OCI-LY7 (cell line): ENCODE measurements at regions not wholly inside any gene's neighbourhood (a gene's known extent, or its start where the extent isn't known, plus 50 kb on each side); places are given as distances from the start of the nearest gene placed in this dataset.

Source experiments
- BruUV-seq: library from RNA; stranded (reverse); fragments of 400-500 nt; replicated peaks from 2 replicates; lab custom pipeline; 2021; lab: Mats Ljungman, UMichigan
- CTCF ChIA-PET: fragments of 300-600 bp; sonication (Branson Sonifier 250); formaldehyde crosslinking; loops from one replicate; lab custom pipeline; 2022; ENCODE audit warnings: antibody characterized with exemption; ENCODE audit not compliant: unreplicated experiment; lab: Charles Lee
- POLR2A ChIA-PET: fragments of 300-600 bp; sonication (Branson Sonifier 250); formaldehyde crosslinking; loops from one replicate; lab custom pipeline; 2022; ENCODE audit warnings: antibody characterized with exemption; lab: Charles Lee
- DNase-seq: peaks from one replicate; pipeline ENCODE4 v3.0.0-alpha.2; 2015; ENCODE audit warnings: low spot score
- H2AFZ ChIP-seq: fragments of 200-600 bp; sonication (generic), shearing (Covaris generic); 2 replicates; pipeline ENCODE4 v1.6.1; 2014; ENCODE audit warnings: mild to moderate bottlenecking, antibody characterized with exemption, low read length, moderate library complexity
- H3K27ac ChIP-seq: fragments of 200-600 bp; sonication (generic); 2 replicates; pipeline ENCODE4 v1.5.1; 2014; ENCODE audit warnings: mixed run types, low read depth, mild to moderate bottlenecking, moderate library complexity, low read length, inconsistent platforms; ENCODE audit not compliant: poor library complexity, severe bottlenecking
- H3K36me3 ChIP-seq: fragments of 200-600 bp; sonication (generic); 2 replicates; pipeline ENCODE4 v1.6.1; 2014; ENCODE audit warnings: mild to moderate bottlenecking, antibody characterized with exemption, low read length, moderate library complexity, mixed read lengths; ENCODE audit not compliant: insufficient read depth
- H3K4me1 ChIP-seq: fragments of 200-600 bp; sonication (generic); 2 replicates; pipeline ENCODE4 v1.5.1; 2014; ENCODE audit warnings: mild to moderate bottlenecking, low read length; ENCODE audit not compliant: insufficient read depth, poor library complexity, severe bottlenecking
- H3K4me2 ChIP-seq: fragments of 200-600 bp; sonication (generic); 2 replicates; pipeline ENCODE4 v1.6.1; 2014; ENCODE audit warnings: mild to moderate bottlenecking, low read length
- H3K4me3 ChIP-seq: fragments of 200-600 bp; sonication (generic); 2 replicates; pipeline ENCODE4 v1.5.1; 2014; ENCODE audit warnings: mild to moderate bottlenecking, low read depth, low read length; ENCODE audit not compliant: poor library complexity, severe bottlenecking
- H3K79me2 ChIP-seq: fragments of 200-600 bp; sonication (generic); 2 replicates; pipeline ENCODE4 v1.6.1; 2016; ENCODE audit warnings: low read depth, mild to moderate bottlenecking, low read length, moderate library complexity, mixed read lengths; ENCODE audit not compliant: insufficient read depth
- H3K9me2 ChIP-seq: fragments of 200-600 bp; sonication (generic); 2 replicates; pipeline ENCODE4 v1.6.1; 2016; ENCODE audit warnings: mild to moderate bottlenecking, low read length, mixed read lengths; ENCODE audit not compliant: insufficient read depth
- H3K9me3 ChIP-seq: fragments of 200-600 bp; sonication (generic); 2 replicates; pipeline ENCODE4 v1.6.1; 2014; ENCODE audit warnings: mild to moderate bottlenecking, mixed run types, low read length, mixed read lengths
- H4K20me1 ChIP-seq: fragments of 200-600 bp; sonication (generic); 2 replicates; pipeline ENCODE4 v1.6.1; 2014; ENCODE audit warnings: mild to moderate bottlenecking, antibody characterized with exemption, low read length, moderate library complexity, mixed read lengths; ENCODE audit not compliant: insufficient read depth
- CTCF ChIP-seq: fragments of 200-600 bp; sonication (generic); conservative IDR thresholded peaks from 2 replicates; pipeline ENCODE4 v1.5.1; 2014; ENCODE audit warnings: mild to moderate bottlenecking, antibody characterized with exemption, low read length, moderate library complexity, mixed read lengths
- EZH2phosphoT487 ChIP-seq: fragments of 200-600 bp; sonication (generic); IDR thresholded peaks from 2 replicates; pipeline ENCODE4 v1.6.1; 2018; ENCODE audit warnings: low read depth, borderline replicate concordance, mild to moderate bottlenecking, mixed run types, antibody characterized with exemption, low read length, moderate library complexity, mixed read lengths
- intact Hi-C: fragments of 100-400 bp; cut with micrococcal nuclease; formaldehyde crosslinking; loops from one replicate; pipeline ENCODE4 v1.10.0; 2022; ENCODE audit not compliant: unreplicated experiment

GRCh38 chr16:48829336-48830310 is 219.6 kb upstream of the N4BP1 start:
- no peaks in the 10 kb centered on the region for H3K36me3 ChIP-seq
- DNase-seq: no peak
- H3K4me3 ChIP-seq: no peak overlapping the region
- H3K9me3 ChIP-seq: no peaks in the 10 kb centered on the region
- no peaks in the 10 kb centered on the region for H3K4me1 ChIP-seq
- intact Hi-C loops: no loop called here
- H3K79me2 ChIP-seq: no peaks in the 10 kb centered on the region
- ChIA-PET CTCF (no interaction called here), POLR2A (interaction anchor here (0.6 kb wide), 1 partner anchor 865 kb away, joined by 4 read pairs; no protein-coding TSS in a partner anchor)
- no peak overlapping the region for H3K4me2 ChIP-seq
- no peaks in the 10 kb centered on the region for H4K20me1 ChIP-seq
- no peak overlapping the region for H3K27ac ChIP-seq
- no peak for TF ChIP-seq CTCF
- no peak for TF ChIP-seq EZH2phosphoT487
- no peak overlapping the region for H2AFZ ChIP-seq
- no TSS peak for BruUV-seq
- H3K9me2 ChIP-seq: no peaks in the 10 kb centered on the region

- Histone ChIP-seq H3K4me2 (no peak overlapping the region), H3K9me2 (no peaks in the 10 kb centered on the region), H3K4me1 (peaks cover 4% of the 10 kb centered on the region), H4K20me1 (no peaks in the 10 kb centered on the region), H2AFZ (no peak overlapping the region), H3K9me3 (no peaks in the 10 kb centered on the region), H3K27ac (no peak overlapping the region), H3K4me3 (no peak overlapping the region), H3K36me3 (no peaks in the 10 kb centered on the region), H3K79me2 (no peaks in the 10 kb centered on the region)
- POLR2A ChIA-PET: interaction anchor here (0.7 kb wide), 1 partner anchor 41 kb away, joined by 3 read pairs; no protein-coding TSS in a partner anchor
- DNase-seq: no peak
- BruUV-seq: no TSS peak
- intact Hi-C loops: no loop called here
- CTCF ChIA-PET: no interaction called here
- no peak for TF ChIP-seq EZH2phosphoT487
- TF ChIP-seq CTCF: no peak
Measured at GRCh38 chr16:48824271-48824670, 214.3 kb upstream of the N4BP1 start.

- CTCF ChIA-PET: no interaction called here
- POLR2A ChIA-PET: no interaction called here
- Histone ChIP-seq H3K4me3 (no peak overlapping the region), H3K9me3 (no peaks in the 10 kb centered on the region), H3K4me2 (no peak overlapping the region), H3K9me2 (no peaks in the 10 kb centered on the region), H3K79me2 (no peaks in the 10 kb centered on the region), H3K27ac (no peak overlapping the region), H2AFZ (no peak overlapping the region), H4K20me1 (no peaks in the 10 kb centered on the region), H3K4me1 (peaks cover 4% of the 10 kb centered on the region), H3K36me3 (no peaks in the 10 kb centered on the region)
- intact Hi-C loops: no loop called here
- no peak for DNase-seq
- no peak for TF ChIP-seq EZH2phosphoT487
- TF ChIP-seq CTCF: no peak
- BruUV-seq: no TSS peak
Measured at GRCh38 chr16:48822431-48822830, 212.5 kb upstream of the N4BP1 start.
